Panc1 (cell line): ENCODE measurements at regions not wholly inside any gene's neighbourhood (a gene's known extent, or its start where the extent isn't known, plus 50 kb on each side); places are given as distances from the start of the nearest gene placed in this dataset.

Source experiments
- ATAC-seq: fragments of 200-7000 bp; cut with Tn5 transposase; 2 replicates; pipeline ENCODE4 v1.9.1; 2020; ENCODE audit warnings: mild to moderate bottlenecking, moderate library complexity
- BruUV-seq: library from RNA; stranded (reverse); fragments of 400-500 nt; replicated peaks from 2 replicates; lab custom pipeline; 2021; lab: Mats Ljungman, UMichigan
- CTCF ChIA-PET: fragments of 300-600 bp; sonication (Branson Sonifier 250); formaldehyde crosslinking; loops from one replicate; lab custom pipeline; 2022; ENCODE audit warnings: antibody characterized with exemption; lab: Charles Lee
- POLR2A ChIA-PET: fragments of 300-600 bp; sonication (Branson Sonifier 250); formaldehyde crosslinking; loops from one replicate; lab custom pipeline; 2022; ENCODE audit warnings: antibody characterized with exemption; lab: Charles Lee
- DNase-seq: peaks from one replicate; pipeline ENCODE4 v3.0.0-alpha.2; 2010; ENCODE audit warnings: low read depth, low spot score
- H3K27ac ChIP-seq: 2 replicates; pipeline ENCODE4 v1.5.1; 2011; ENCODE audit warnings: mild to moderate bottlenecking, low read length, inconsistent platforms
- H3K27me3 ChIP-seq: fragments of 200-500 bp; sonication (Bioruptor generic); 2 replicates; pipeline ENCODE4 v1.6.0; 2014; ENCODE audit warnings: low read length, inconsistent platforms; ENCODE audit not compliant: control insufficient read depth, insufficient read depth
- H3K36me3 ChIP-seq: fragments of 200-500 bp; sonication (Bioruptor generic); 2 replicates; pipeline ENCODE4 v1.5.1; 2014; ENCODE audit warnings: inconsistent platforms, mild to moderate bottlenecking, low read length, moderate library complexity; ENCODE audit not compliant: control insufficient read depth, insufficient read depth
- H3K4me1 ChIP-seq: 2 replicates; pipeline ENCODE4 v1.5.1; 2011; ENCODE audit warnings: inconsistent platforms, mild to moderate bottlenecking, low read length, moderate library complexity; ENCODE audit not compliant: control insufficient read depth, insufficient read depth
- H3K4me3 ChIP-seq, 2 experiments: 2 replicates each; pipeline ENCODE4 v1.5.1; 2011 to 2012; ENCODE audit warnings: low read depth in 2 of 2, low read length in 2 of 2, mild to moderate bottlenecking in 2 of 2, inconsistent platforms in 1 of 2, moderate library complexity in 1 of 2
- H3K9me3 ChIP-seq: fragments of 200-500 bp; sonication (Bioruptor generic); 2 replicates; pipeline ENCODE4 v1.5.1; 2014; ENCODE audit warnings: low read depth, mild to moderate bottlenecking, inconsistent platforms, low read length, moderate library complexity; ENCODE audit not compliant: control insufficient read depth, insufficient read depth
- POLR2AphosphoS5 ChIP-seq: IDR thresholded peaks from 2 replicates; pipeline ENCODE4 v1.6.1; 2012; ENCODE audit warnings: mild to moderate bottlenecking, low read depth, low read length, moderate library complexity
- SIN3A ChIP-seq: IDR thresholded peaks from 2 replicates; pipeline ENCODE4 v1.6.1; 2012; ENCODE audit warnings: low read depth, mild to moderate bottlenecking, low read length, moderate library complexity, borderline replicate concordance; ENCODE audit not compliant: insufficient read depth
- TCF7L2 ChIP-seq: IDR thresholded peaks from 2 replicates; pipeline ENCODE4 v1.6.1; 2011; ENCODE audit warnings: mild to moderate bottlenecking, low read depth, low read length, inconsistent platforms
- in situ Hi-C: cut with HindIII; loops from 2 replicates; pipeline ENCODE4 v1.10.0; 2016; ENCODE audit warnings: low sequenced_read_pairs, low pct_unique_long_range_greater_than_20kb
- intact Hi-C: fragments of 100-400 bp; cut with micrococcal nuclease; formaldehyde crosslinking; loops from one replicate; pipeline ENCODE4 v1.10.0; 2022; ENCODE audit not compliant: unreplicated experiment
- TF ChIP-seq, protein P1 (sequence below): fragments of 450-650 bp; IDR thresholded peaks from 2 replicates; pipeline ENCODE4 v1.5.1; 2017; ENCODE audit warnings: mild to moderate bottlenecking
- TF ChIP-seq, protein P2 (sequence below), 2 experiments: IDR thresholded peaks; 2 replicates each; pipeline ENCODE4 v1.6.1; 2011 to 2012; ENCODE audit warnings: low read depth in 2 of 2, control low read depth in 1 of 2, low read length in 1 of 2, mild to moderate bottlenecking in 1 of 2, moderate library complexity in 1 of 2; ENCODE audit not compliant: insufficient read depth in 1 of 2

- ChIA-PET POLR2A (no interaction called here), CTCF (no interaction called here)
- no TSS peak for BruUV-seq
- in situ Hi-C loops, result no loop called here
- Histone ChIP-seq H3K4me1 (no peaks in the 10 kb centered on the region), H3K9me3 (no peaks in the 10 kb centered on the region), H3K27me3 (no peaks in the 10 kb centered on the region), H3K36me3 (no peaks in the 10 kb centered on the region), H3K27ac (no peak overlapping the region), H3K4me3 (no peak overlapping the region)
- TF ChIP-seq SIN3A, result no peak
- no peak for TF ChIP-seq POLR2AphosphoS5
- DNase-seq, result no peak
- ATAC-seq, result no peak
- intact Hi-C loops, result no loop called here
Observed at GRCh38 chr4:124591637-124592036, 120.9 kb downstream of the ANKRD50 start.

GRCh38 chr4:124593494-124593893, 119.0 kb downstream of the ANKRD50 start:
- Histone ChIP-seq H3K27ac (no peak overlapping the region), H3K4me1 (no peaks in the 10 kb centered on the region), H3K27me3 (no peaks in the 10 kb centered on the region), H3K4me3 (no peak overlapping the region), H3K9me3 (no peaks in the 10 kb centered on the region), H3K36me3 (no peaks in the 10 kb centered on the region)
- intact Hi-C loops, result no loop called here
- no peak for ATAC-seq
- BruUV-seq, result no TSS peak
- ChIA-PET POLR2A (no interaction called here), CTCF (no interaction called here)
- in situ Hi-C loops, result no loop called here
- DNase-seq, result no peak
- TF ChIP-seq, protein P1, sequence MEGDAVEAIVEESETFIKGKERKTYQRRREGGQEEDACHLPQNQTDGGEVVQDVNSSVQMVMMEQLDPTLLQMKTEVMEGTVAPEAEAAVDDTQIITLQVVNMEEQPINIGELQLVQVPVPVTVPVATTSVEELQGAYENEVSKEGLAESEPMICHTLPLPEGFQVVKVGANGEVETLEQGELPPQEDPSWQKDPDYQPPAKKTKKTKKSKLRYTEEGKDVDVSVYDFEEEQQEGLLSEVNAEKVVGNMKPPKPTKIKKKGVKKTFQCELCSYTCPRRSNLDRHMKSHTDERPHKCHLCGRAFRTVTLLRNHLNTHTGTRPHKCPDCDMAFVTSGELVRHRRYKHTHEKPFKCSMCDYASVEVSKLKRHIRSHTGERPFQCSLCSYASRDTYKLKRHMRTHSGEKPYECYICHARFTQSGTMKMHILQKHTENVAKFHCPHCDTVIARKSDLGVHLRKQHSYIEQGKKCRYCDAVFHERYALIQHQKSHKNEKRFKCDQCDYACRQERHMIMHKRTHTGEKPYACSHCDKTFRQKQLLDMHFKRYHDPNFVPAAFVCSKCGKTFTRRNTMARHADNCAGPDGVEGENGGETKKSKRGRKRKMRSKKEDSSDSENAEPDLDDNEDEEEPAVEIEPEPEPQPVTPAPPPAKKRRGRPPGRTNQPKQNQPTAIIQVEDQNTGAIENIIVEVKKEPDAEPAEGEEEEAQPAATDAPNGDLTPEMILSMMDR, result no peak
- TF ChIP-seq POLR2AphosphoS5, result no peak

GRCh38 chr4:124594945-124595344, 117.6 kb downstream of the ANKRD50 start:
- TF ChIP-seq SIN3A, result no peak
- TF ChIP-seq, protein P2, sequence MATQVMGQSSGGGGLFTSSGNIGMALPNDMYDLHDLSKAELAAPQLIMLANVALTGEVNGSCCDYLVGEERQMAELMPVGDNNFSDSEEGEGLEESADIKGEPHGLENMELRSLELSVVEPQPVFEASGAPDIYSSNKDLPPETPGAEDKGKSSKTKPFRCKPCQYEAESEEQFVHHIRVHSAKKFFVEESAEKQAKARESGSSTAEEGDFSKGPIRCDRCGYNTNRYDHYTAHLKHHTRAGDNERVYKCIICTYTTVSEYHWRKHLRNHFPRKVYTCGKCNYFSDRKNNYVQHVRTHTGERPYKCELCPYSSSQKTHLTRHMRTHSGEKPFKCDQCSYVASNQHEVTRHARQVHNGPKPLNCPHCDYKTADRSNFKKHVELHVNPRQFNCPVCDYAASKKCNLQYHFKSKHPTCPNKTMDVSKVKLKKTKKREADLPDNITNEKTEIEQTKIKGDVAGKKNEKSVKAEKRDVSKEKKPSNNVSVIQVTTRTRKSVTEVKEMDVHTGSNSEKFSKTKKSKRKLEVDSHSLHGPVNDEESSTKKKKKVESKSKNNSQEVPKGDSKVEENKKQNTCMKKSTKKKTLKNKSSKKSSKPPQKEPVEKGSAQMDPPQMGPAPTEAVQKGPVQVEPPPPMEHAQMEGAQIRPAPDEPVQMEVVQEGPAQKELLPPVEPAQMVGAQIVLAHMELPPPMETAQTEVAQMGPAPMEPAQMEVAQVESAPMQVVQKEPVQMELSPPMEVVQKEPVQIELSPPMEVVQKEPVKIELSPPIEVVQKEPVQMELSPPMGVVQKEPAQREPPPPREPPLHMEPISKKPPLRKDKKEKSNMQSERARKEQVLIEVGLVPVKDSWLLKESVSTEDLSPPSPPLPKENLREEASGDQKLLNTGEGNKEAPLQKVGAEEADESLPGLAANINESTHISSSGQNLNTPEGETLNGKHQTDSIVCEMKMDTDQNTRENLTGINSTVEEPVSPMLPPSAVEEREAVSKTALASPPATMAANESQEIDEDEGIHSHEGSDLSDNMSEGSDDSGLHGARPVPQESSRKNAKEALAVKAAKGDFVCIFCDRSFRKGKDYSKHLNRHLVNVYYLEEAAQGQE (IDR thresholded peaks at IDR 0.05; ENCODE audit: insufficient read depth in 1 of 2, low read depth in 2 of 2, low read length in 1 of 2), result no peak
- TF ChIP-seq POLR2AphosphoS5, result no peak
- TF ChIP-seq, protein P1, result no peak
- no peak for TF ChIP-seq TCF7L2
- no peaks in the 10 kb centered on the region for H3K9me3 ChIP-seq
- no peaks in the 10 kb centered on the region for H3K4me1 ChIP-seq
- H3K27me3 ChIP-seq, result no peaks in the 10 kb centered on the region
- intact Hi-C loops, result no loop called here
- ChIA-PET POLR2A (no interaction called here), CTCF (no interaction called here)
- no peak overlapping the region for H3K27ac ChIP-seq
- no peaks in the 10 kb centered on the region for H3K36me3 ChIP-seq
- no TSS peak for BruUV-seq
- in situ Hi-C loops, result no loop called here
- DNase-seq, result no peak
- no peak overlapping the region for H3K4me3 ChIP-seq
- ATAC-seq, result no peak
